ENCODE measurements at regions not wholly inside any gene's neighbourhood (a gene's known extent, or its start where the extent isn't known, plus 50 kb on each side); places are given as distances from the start of the nearest gene placed in this dataset.
A peak's percentile ranks its signal among the peaks of the same experiment; 100 is the strongest.

DNA sequence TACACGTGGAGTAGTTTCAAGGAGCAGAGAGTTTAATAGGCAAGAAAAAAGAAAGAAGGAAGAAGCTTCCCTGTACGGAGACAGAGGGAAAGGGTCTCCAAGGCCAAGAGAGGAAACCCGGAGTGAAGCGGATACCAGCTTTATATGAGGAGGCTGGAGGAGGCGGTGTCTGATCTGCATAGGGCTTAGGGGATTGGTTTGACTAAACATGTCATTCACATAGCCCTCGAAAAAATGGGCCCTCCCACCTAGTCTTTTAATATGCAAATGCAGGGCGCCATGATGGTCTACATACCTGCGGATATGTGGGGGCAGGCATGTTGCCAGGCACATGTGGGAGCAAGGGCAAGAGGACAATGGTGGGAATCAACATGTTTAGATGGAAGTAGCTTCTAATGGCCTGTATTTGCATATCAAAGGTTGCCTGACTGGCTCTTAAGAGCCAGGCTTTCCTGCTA lies 103.1 kb upstream of the UGT8 start:
- Mint-ChIP-seq H3K27me3 (ENCODE audit: low read depth) (no peaks in the 10 kb centered on the region), H3K27ac (peak overlapping the region; percentile 100), H3K4me1 (peaks cover 66% of the 10 kb centered on the region), H3K9me3 (peaks cover 13% of the 10 kb centered on the region), H3K4me3 (peak overlapping the region; percentile 76), H3K36me3 (peaks cover 22% of the 10 kb centered on the region)
- no peak for TF ChIP-seq ATF1 (CRISPR knock-in tag; IDR thresholded peaks at IDR 0.05)
- TF ChIP-seq ETV6 (CRISPR knock-in tag; IDR thresholded peaks at IDR 0.05) = peak; percentile 52; the same call in 1 of the 2 replicates
- TF ChIP-seq GTF2I (CRISPR knock-in tag; conservative IDR thresholded peaks at IDR 0.05) = no peak
- TF ChIP-seq, protein P1, sequence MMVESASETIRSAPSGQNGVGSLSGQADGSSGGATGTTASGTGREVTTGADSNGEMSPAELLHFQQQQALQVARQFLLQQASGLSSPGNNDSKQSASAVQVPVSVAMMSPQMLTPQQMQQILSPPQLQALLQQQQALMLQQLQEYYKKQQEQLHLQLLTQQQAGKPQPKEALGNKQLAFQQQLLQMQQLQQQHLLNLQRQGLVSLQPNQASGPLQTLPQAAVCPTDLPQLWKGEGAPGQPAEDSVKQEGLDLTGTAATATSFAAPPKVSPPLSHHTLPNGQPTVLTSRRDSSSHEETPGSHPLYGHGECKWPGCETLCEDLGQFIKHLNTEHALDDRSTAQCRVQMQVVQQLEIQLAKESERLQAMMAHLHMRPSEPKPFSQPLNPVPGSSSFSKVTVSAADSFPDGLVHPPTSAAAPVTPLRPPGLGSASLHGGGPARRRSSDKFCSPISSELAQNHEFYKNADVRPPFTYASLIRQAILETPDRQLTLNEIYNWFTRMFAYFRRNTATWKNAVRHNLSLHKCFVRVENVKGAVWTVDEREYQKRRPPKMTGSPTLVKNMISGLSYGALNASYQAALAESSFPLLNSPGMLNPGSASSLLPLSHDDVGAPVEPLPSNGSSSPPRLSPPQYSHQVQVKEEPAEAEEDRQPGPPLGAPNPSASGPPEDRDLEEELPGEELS (CRISPR knock-in tag; IDR thresholded peaks at IDR 0.05) = peak; percentile 58; the same call in 1 of the 2 replicates
- TF ChIP-seq ZSCAN18 (CRISPR knock-in tag; IDR thresholded peaks at IDR 0.05) = no peak
- no peak for TF ChIP-seq TCF7 (CRISPR knock-in tag; IDR thresholded peaks at IDR 0.05; ENCODE audit: low read depth)
- peak; percentile 79; the same call in 1 of the 2 replicates for TF ChIP-seq TEAD1 (CRISPR knock-in tag; IDR thresholded peaks at IDR 0.05)
- 0 out of 2 replicates have a peak, but pooled peaks have one; percentile 38 for TF ChIP-seq TEAD4 (CRISPR knock-in tag; IDR thresholded peaks at IDR 0.05)
- TF ChIP-seq SOX15 (CRISPR knock-in tag; IDR thresholded peaks at IDR 0.05) = no peak
- TF ChIP-seq, protein P2, sequence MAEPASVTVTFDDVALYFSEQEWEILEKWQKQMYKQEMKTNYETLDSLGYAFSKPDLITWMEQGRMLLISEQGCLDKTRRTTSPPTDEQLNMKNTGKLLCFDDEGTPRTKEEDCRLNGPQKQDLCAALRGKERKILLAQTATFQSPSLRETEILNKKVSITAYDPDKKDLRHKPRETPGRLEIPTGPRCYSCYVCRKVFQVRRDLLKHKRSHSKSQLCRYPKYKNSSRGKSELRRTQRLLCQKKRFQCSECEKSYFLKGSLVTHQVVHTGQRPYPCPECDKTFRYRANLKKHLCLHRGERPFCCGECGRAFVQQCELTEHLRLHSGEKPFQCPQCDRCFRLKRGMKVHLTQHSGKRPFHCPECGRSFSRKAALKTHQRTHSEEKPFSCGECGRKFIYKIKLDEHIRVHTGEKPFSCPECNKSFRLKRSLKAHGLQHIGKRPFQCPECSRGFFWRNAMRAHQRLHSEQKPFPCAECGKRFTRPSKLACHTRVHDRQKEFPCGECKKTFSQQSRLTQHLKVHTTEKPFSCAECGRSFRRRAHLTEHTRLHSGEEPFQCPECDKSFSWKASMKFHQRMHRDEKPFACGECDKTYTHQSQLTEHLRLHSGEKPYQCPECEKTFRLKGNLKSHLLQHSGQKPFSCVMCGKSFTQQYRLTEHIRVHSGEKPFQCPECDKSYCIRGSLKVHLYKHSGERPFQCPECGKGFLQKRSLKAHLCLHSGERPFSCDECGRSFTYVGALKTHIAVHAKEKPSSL (CRISPR knock-in tag; conservative IDR thresholded peaks at IDR 0.05) = no peak
- peak; percentile 69 for TF ChIP-seq SP1 (CRISPR knock-in tag; conservative IDR thresholded peaks at IDR 0.05)
- TF ChIP-seq, protein P3, sequence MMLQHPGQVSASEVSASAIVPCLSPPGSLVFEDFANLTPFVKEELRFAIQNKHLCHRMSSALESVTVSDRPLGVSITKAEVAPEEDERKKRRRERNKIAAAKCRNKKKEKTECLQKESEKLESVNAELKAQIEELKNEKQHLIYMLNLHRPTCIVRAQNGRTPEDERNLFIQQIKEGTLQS (CRISPR knock-in tag; conservative IDR thresholded peaks at IDR 0.05) = no peak
- TF ChIP-seq USF2 (CRISPR knock-in tag; IDR thresholded peaks at IDR 0.05) = peak; percentile 52; the same call in 1 of the 2 replicates
- no peak for TF ChIP-seq GRHL2 (CRISPR knock-in tag; IDR thresholded peaks at IDR 0.05; ENCODE audit: insufficient replicate concordance, severe bottlenecking)
- no peak for TF ChIP-seq PREB (CRISPR knock-in tag; IDR thresholded peaks at IDR 0.05; ENCODE audit: borderline replicate concordance)
- TF ChIP-seq FOXK1 (CRISPR knock-in tag; IDR thresholded peaks at IDR 0.05) = peak; percentile 66; the same call in 1 of the 2 replicates
- no peak for TF ChIP-seq ARID4B (CRISPR knock-in tag; IDR thresholded peaks at IDR 0.05; ENCODE audit: borderline replicate concordance)
- no peak for TF ChIP-seq IRF2 (CRISPR knock-in tag; IDR thresholded peaks at IDR 0.05; ENCODE audit: borderline replicate concordance, low read depth)
- no peak; the same call in 1 of the 2 replicates for TF ChIP-seq FOXJ3 (CRISPR knock-in tag; IDR thresholded peaks at IDR 0.05; ENCODE audit: borderline replicate concordance)
- TF ChIP-seq, protein P4, sequence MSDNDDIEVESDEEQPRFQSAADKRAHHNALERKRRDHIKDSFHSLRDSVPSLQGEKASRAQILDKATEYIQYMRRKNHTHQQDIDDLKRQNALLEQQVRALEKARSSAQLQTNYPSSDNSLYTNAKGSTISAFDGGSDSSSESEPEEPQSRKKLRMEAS (CRISPR knock-in tag; IDR thresholded peaks at IDR 0.05) = peak; percentile 51; the same call in 1 of the 2 replicates
- CTCF ChIA-PET = interaction anchor here (0.7 to 1.0 kb wide), 2 partner anchors 78 to 436 kb away, joined by 3 to 4 read pairs; no protein-coding TSS in a partner anchor
- DNase-seq (ENCODE audit: low spot score) = peak; percentile 89
- peak; percentile 94 for ATAC-seq
- POLR2A ChIA-PET = interaction anchor here (0.6 to 1.4 kb wide), 4 partner anchors 10 to 21 kb away, joined by 4 to 6 read pairs (median 6); no protein-coding TSS in a partner anchor

All from WTC11 (cell line).